ENCODE measurements at regions not wholly inside any gene's neighbourhood (a gene's known extent, or its start where the extent isn't known, plus 50 kb on each side); places are given as distances from the start of the nearest gene placed in this dataset.

DNA sequence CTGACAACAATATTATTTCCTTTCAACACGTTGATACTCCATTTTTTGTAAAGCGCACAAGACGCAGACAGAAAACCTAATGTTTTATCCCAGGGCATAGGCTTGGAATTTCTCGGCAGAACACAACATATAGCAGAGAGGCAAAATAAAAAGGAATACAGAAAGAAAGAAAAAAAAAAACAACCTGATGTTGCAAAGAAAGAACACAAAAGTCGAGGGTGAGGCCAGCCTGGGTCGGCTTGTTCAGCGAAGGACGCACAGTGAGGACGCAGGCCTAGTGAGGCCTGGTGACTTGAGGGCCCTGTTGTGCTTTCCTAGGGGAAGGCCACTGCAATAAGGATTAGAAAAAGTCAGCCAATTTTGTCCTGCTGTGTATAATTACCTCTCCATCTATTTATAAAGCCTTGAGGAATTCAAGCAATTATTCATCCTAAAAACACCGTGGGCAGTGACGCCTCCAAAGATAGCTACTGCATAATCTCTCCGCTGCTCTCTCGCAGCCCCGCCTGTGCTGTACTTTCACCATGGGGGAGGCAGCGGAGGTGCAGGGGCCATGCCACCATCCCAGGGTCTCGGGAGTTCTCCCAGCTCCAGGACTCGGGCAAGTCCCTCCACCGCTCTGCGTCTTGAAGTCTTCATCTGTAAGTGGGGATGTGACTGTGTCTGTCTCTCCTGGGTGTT, 61.9 kb upstream of the SH3RF3 start:
- no peak for TF ChIP-seq CTCF (IDR thresholded peaks at IDR 0.05; ENCODE audit: extremely low read depth in 1 of 2, insufficient read depth in 1 of 2, low read depth in 1 of 2, low read length in 2 of 2)
- TF ChIP-seq POLR2A (IDR thresholded peaks at IDR 0.05; ENCODE audit: low read depth, low read length) = no peak
